Esophagus muscularis mucosa (tissue), 3 donors: ENCODE measurements at regions not wholly inside any gene's neighbourhood (a gene's known extent, or its start where the extent isn't known, plus 50 kb on each side); places are given as distances from the start of the nearest gene placed in this dataset.

Experiments used
- POLR2A ChIP-seq: fragments of 450-650 bp; IDR thresholded peaks from one replicate; pipeline ENCODE4 v1.6.1; 2017; ENCODE audit warnings: antibody characterized with exemption, moderate library complexity, mild to moderate bottlenecking, low read depth
- TF ChIP-seq, protein P1 (sequence below), 3 experiments: fragments of 200-600 bp in 2 of 3; fragments of 450-650 bp in 1 of 3; sonication (generic) in 2 of 3; IDR thresholded peaks; one replicate each; pipeline ENCODE4 v1.5.1; 2017 to 2019; ENCODE audit warnings: antibody characterized with exemption in 3 of 3, mild to moderate bottlenecking in 2 of 3, moderate library complexity in 1 of 3

DNA sequence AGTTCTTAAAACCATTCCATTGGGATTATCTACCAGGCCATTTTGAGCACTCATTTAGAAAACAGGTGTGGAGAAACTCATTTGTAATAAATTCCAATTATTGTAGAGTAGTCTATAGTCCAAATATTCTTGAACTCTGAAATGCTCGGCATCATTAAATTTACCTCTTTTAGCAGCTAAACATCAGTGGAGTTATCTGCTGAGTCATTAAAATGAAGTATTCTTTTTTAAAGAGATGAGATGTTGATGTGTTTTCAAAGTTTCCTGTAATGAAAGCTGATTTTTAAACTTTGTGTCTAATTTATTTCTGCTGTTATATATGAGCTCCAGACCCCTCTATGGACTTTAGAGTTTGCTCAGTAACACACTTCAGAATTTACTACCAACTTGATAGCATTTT, 1635.2 kb downstream of the SUCLG1 start:
- TF ChIP-seq, protein P1, sequence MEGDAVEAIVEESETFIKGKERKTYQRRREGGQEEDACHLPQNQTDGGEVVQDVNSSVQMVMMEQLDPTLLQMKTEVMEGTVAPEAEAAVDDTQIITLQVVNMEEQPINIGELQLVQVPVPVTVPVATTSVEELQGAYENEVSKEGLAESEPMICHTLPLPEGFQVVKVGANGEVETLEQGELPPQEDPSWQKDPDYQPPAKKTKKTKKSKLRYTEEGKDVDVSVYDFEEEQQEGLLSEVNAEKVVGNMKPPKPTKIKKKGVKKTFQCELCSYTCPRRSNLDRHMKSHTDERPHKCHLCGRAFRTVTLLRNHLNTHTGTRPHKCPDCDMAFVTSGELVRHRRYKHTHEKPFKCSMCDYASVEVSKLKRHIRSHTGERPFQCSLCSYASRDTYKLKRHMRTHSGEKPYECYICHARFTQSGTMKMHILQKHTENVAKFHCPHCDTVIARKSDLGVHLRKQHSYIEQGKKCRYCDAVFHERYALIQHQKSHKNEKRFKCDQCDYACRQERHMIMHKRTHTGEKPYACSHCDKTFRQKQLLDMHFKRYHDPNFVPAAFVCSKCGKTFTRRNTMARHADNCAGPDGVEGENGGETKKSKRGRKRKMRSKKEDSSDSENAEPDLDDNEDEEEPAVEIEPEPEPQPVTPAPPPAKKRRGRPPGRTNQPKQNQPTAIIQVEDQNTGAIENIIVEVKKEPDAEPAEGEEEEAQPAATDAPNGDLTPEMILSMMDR (IDR thresholded peaks at IDR 0.05) = no peak
- TF ChIP-seq POLR2A = no peak
